OCI-LY7 (cell line): ENCODE measurements at regions not wholly inside any gene's neighbourhood (a gene's known extent, or its start where the extent isn't known, plus 50 kb on each side); places are given as distances from the start of the nearest gene placed in this dataset.

Experiments used
- BruUV-seq: library from RNA; stranded (reverse); fragments of 400-500 nt; replicated peaks from 2 replicates; lab custom pipeline; 2021; lab: Mats Ljungman, UMichigan
- CTCF ChIA-PET: fragments of 300-600 bp; sonication (Branson Sonifier 250); formaldehyde crosslinking; loops from one replicate; lab custom pipeline; 2022; ENCODE audit warnings: antibody characterized with exemption; ENCODE audit not compliant: unreplicated experiment; lab: Charles Lee
- POLR2A ChIA-PET: fragments of 300-600 bp; sonication (Branson Sonifier 250); formaldehyde crosslinking; loops from one replicate; lab custom pipeline; 2022; ENCODE audit warnings: antibody characterized with exemption; lab: Charles Lee
- DNase-seq: peaks from one replicate; pipeline ENCODE4 v3.0.0-alpha.2; 2015; ENCODE audit warnings: low spot score
- H2AFZ ChIP-seq: fragments of 200-600 bp; sonication (generic), shearing (Covaris generic); 2 replicates; pipeline ENCODE4 v1.6.1; 2014; ENCODE audit warnings: mild to moderate bottlenecking, antibody characterized with exemption, low read length, moderate library complexity
- H3K27ac ChIP-seq: fragments of 200-600 bp; sonication (generic); 2 replicates; pipeline ENCODE4 v1.5.1; 2014; ENCODE audit warnings: mixed run types, low read depth, mild to moderate bottlenecking, moderate library complexity, low read length, inconsistent platforms; ENCODE audit not compliant: poor library complexity, severe bottlenecking
- H3K36me3 ChIP-seq: fragments of 200-600 bp; sonication (generic); 2 replicates; pipeline ENCODE4 v1.6.1; 2014; ENCODE audit warnings: mild to moderate bottlenecking, antibody characterized with exemption, low read length, moderate library complexity, mixed read lengths; ENCODE audit not compliant: insufficient read depth
- H3K4me1 ChIP-seq: fragments of 200-600 bp; sonication (generic); 2 replicates; pipeline ENCODE4 v1.5.1; 2014; ENCODE audit warnings: mild to moderate bottlenecking, low read length; ENCODE audit not compliant: insufficient read depth, poor library complexity, severe bottlenecking
- H3K4me2 ChIP-seq: fragments of 200-600 bp; sonication (generic); 2 replicates; pipeline ENCODE4 v1.6.1; 2014; ENCODE audit warnings: mild to moderate bottlenecking, low read length
- H3K4me3 ChIP-seq: fragments of 200-600 bp; sonication (generic); 2 replicates; pipeline ENCODE4 v1.5.1; 2014; ENCODE audit warnings: mild to moderate bottlenecking, low read depth, low read length; ENCODE audit not compliant: poor library complexity, severe bottlenecking
- H3K79me2 ChIP-seq: fragments of 200-600 bp; sonication (generic); 2 replicates; pipeline ENCODE4 v1.6.1; 2016; ENCODE audit warnings: low read depth, mild to moderate bottlenecking, low read length, moderate library complexity, mixed read lengths; ENCODE audit not compliant: insufficient read depth
- H3K9me2 ChIP-seq: fragments of 200-600 bp; sonication (generic); 2 replicates; pipeline ENCODE4 v1.6.1; 2016; ENCODE audit warnings: mild to moderate bottlenecking, low read length, mixed read lengths; ENCODE audit not compliant: insufficient read depth
- H3K9me3 ChIP-seq: fragments of 200-600 bp; sonication (generic); 2 replicates; pipeline ENCODE4 v1.6.1; 2014; ENCODE audit warnings: mild to moderate bottlenecking, mixed run types, low read length, mixed read lengths
- H4K20me1 ChIP-seq: fragments of 200-600 bp; sonication (generic); 2 replicates; pipeline ENCODE4 v1.6.1; 2014; ENCODE audit warnings: mild to moderate bottlenecking, antibody characterized with exemption, low read length, moderate library complexity, mixed read lengths; ENCODE audit not compliant: insufficient read depth
- CTCF ChIP-seq: fragments of 200-600 bp; sonication (generic); conservative IDR thresholded peaks from 2 replicates; pipeline ENCODE4 v1.5.1; 2014; ENCODE audit warnings: mild to moderate bottlenecking, antibody characterized with exemption, low read length, moderate library complexity, mixed read lengths
- EZH2phosphoT487 ChIP-seq: fragments of 200-600 bp; sonication (generic); IDR thresholded peaks from 2 replicates; pipeline ENCODE4 v1.6.1; 2018; ENCODE audit warnings: low read depth, borderline replicate concordance, mild to moderate bottlenecking, mixed run types, antibody characterized with exemption, low read length, moderate library complexity, mixed read lengths
- intact Hi-C: fragments of 100-400 bp; cut with micrococcal nuclease; formaldehyde crosslinking; loops from one replicate; pipeline ENCODE4 v1.10.0; 2022; ENCODE audit not compliant: unreplicated experiment

- Histone ChIP-seq H3K4me1 (no peaks in the 10 kb centered on the region), H3K4me2 (no peak overlapping the region), H3K27ac (no peak overlapping the region), H3K4me3 (no peak overlapping the region), H4K20me1 (no peaks in the 10 kb centered on the region), H3K79me2 (no peaks in the 10 kb centered on the region), H2AFZ (no peak overlapping the region), H3K36me3 (no peaks in the 10 kb centered on the region), H3K9me3 (peaks cover 9% of the 10 kb centered on the region; the same call in 1 of the 2 replicates), H3K9me2 (no peaks in the 10 kb centered on the region)
- no peak for DNase-seq
- TF ChIP-seq CTCF (no peak), EZH2phosphoT487 (no peak)
- intact Hi-C loops: no loop called here
- ChIA-PET CTCF (no interaction called here), POLR2A (no interaction called here)
- no TSS peak for BruUV-seq
These were observed 59.6 kb upstream of the CDH13 start for GRCh38 chr16:82567175-82567574.

- intact Hi-C loops: no loop called here
- no peak overlapping the region for H3K27ac ChIP-seq
- DNase-seq: no peak
- H3K79me2 ChIP-seq: no peaks in the 10 kb centered on the region
- H3K36me3 ChIP-seq: no peaks in the 10 kb centered on the region
- TF ChIP-seq EZH2phosphoT487 (no peak), CTCF (no peak)
- no TSS peak for BruUV-seq
- H2AFZ ChIP-seq: no peak overlapping the region
- H3K9me2 ChIP-seq: no peaks in the 10 kb centered on the region
- no peak overlapping the region for H3K4me2 ChIP-seq
- H4K20me1 ChIP-seq: no peaks in the 10 kb centered on the region
- no peak overlapping the region for H3K4me3 ChIP-seq
- ChIA-PET POLR2A (no interaction called here), CTCF (no interaction called here)
- no peaks in the 10 kb centered on the region for H3K4me1 ChIP-seq
- H3K9me3 ChIP-seq: peaks cover 9% of the 10 kb centered on the region; the same call in 1 of the 2 replicates
These were observed 63.4 kb upstream of the CDH13 start for GRCh38 chr16:82563401-82563800.

GRCh38 chr16:82562183-82562683 lies 64.5 kb upstream of the CDH13 start:
- Histone ChIP-seq H2AFZ (no peak overlapping the region), H3K36me3 (no peaks in the 10 kb centered on the region)
- POLR2A ChIA-PET: interaction anchor here (0.6 kb wide), 1 partner anchor 829 kb away, joined by 3 read pairs; no protein-coding TSS in a partner anchor

More at GRCh38 chr16:82562183-82562683, 64.5 kb upstream of the CDH13 start:
- Histone ChIP-seq H3K4me2 (no peak overlapping the region), H3K9me3 (peaks cover 9% of the 10 kb centered on the region; the same call in 1 of the 2 replicates), H3K79me2 (no peaks in the 10 kb centered on the region), H3K4me1 (no peaks in the 10 kb centered on the region), H3K4me3 (no peak overlapping the region), H4K20me1 (no peaks in the 10 kb centered on the region), H3K9me2 (no peaks in the 10 kb centered on the region), H3K27ac (no peak overlapping the region)
- TF ChIP-seq CTCF (no peak), EZH2phosphoT487 (no peak)
- no TSS peak for BruUV-seq
- intact Hi-C loops: no loop called here
- no peak for DNase-seq
- CTCF ChIA-PET: no interaction called here
